Ascending aorta (tissue), 2 donors: ENCODE measurements at regions not wholly inside any gene's neighbourhood (a gene's known extent, or its start where the extent isn't known, plus 50 kb on each side); places are given as distances from the start of the nearest gene placed in this dataset.

Experiments used
- DNase-seq, 2 donors: peaks; one replicate each; pipeline ENCODE4 v3.0.0-alpha.2; 2019; ENCODE audit warnings: low spot score in 2 of 2
- H3K27ac ChIP-seq, 2 donors: fragments of 200-600 bp; sonication (generic); one replicate each; pipeline ENCODE4 v1.5.1; 2016 to 2017; ENCODE audit warnings: mild to moderate bottlenecking in 1 of 2
- H3K27me3 ChIP-seq: fragments of 200-600 bp; sonication (generic); one replicate; pipeline ENCODE4 v1.5.1; 2017
- H3K36me3 ChIP-seq, 2 donors: fragments of 200-600 bp; sonication (generic); one replicate each; pipeline ENCODE4 v1.5.1; 2016
- H3K4me1 ChIP-seq, 2 donors: fragments of 200-600 bp; sonication (generic); one replicate each; pipeline ENCODE4 v1.5.1; 2016 to 2017; ENCODE audit warnings: mild to moderate bottlenecking in 1 of 2
- H3K4me3 ChIP-seq, 2 donors: fragments of 200-600 bp; sonication (generic); one replicate each; pipeline ENCODE4 v1.5.1; 2016 to 2017; ENCODE audit warnings: mild to moderate bottlenecking in 1 of 2
- H3K9me3 ChIP-seq, 2 donors: fragments of 200-600 bp; sonication (generic); one replicate each; pipeline ENCODE4 v1.5.1; 2016
- intact Hi-C: fragments of 100-400 bp; cut with DNase I; formaldehyde crosslinking; loops from one replicate; pipeline ENCODE4 v1.15.1; 2023
- TF ChIP-seq, protein P1 (sequence below), 3 experiments: fragments of 200-600 bp in 2 of 3; fragments of 450-650 bp in 1 of 3; sonication (generic) in 2 of 3; IDR thresholded peaks; one replicate each; pipeline ENCODE4 v1.5.1; 2016 to 2019; ENCODE audit warnings: antibody characterized with exemption in 3 of 3, mild to moderate bottlenecking in 1 of 3, moderate library complexity in 1 of 3

DNA sequence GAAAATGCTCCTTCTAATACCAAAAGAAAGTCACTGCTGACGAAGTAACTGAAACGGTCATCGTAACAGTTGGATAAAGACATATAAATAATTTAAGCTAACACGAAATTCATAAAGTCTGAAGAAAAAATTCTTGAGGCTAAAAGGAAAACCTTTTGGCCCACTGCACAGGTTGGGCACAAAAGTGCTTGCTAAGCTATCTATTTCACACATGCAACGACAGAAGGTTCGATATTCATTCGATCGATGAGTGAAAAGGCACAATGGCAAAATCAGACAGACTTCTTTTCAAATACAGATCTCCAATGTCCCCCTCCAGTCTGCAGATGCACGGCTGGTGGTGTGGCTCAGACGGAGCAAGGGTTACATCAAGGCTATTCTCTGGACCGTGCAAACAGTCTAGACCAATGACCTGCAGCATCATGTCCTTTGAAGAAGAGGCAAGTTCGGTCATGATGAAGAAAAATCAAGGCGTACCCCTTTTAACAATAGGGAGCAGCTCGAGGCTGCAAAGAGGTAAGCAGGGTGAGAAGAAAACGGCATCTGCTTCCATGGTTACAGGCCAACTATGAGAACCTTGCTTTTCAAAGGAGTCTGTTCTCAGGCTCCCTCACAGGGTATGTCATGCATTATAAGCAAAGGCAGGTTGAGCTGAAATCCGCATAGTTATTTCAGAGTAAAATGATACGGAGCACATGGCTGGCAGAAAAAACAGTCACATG lies 579.6 kb downstream of the USP25 start:
- Histone ChIP-seq H3K36me3 (no peaks in the 10 kb centered on the region), H3K4me3 (no peak overlapping the region), H3K4me1 (no peaks in the 10 kb centered on the region), H3K27me3 (no peaks in the 10 kb centered on the region), H3K27ac (no peak overlapping the region), H3K9me3 (no peaks in the 10 kb centered on the region)
- intact Hi-C loops = no loop called here
- TF ChIP-seq, protein P1, sequence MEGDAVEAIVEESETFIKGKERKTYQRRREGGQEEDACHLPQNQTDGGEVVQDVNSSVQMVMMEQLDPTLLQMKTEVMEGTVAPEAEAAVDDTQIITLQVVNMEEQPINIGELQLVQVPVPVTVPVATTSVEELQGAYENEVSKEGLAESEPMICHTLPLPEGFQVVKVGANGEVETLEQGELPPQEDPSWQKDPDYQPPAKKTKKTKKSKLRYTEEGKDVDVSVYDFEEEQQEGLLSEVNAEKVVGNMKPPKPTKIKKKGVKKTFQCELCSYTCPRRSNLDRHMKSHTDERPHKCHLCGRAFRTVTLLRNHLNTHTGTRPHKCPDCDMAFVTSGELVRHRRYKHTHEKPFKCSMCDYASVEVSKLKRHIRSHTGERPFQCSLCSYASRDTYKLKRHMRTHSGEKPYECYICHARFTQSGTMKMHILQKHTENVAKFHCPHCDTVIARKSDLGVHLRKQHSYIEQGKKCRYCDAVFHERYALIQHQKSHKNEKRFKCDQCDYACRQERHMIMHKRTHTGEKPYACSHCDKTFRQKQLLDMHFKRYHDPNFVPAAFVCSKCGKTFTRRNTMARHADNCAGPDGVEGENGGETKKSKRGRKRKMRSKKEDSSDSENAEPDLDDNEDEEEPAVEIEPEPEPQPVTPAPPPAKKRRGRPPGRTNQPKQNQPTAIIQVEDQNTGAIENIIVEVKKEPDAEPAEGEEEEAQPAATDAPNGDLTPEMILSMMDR (IDR thresholded peaks at IDR 0.05) = no peak
- DNase-seq = no peak

- Histone ChIP-seq H3K4me1 (no peaks in the 10 kb centered on the region), H3K4me3 (no peak overlapping the region), H3K9me3 (no peaks in the 10 kb centered on the region), H3K27me3 (no peaks in the 10 kb centered on the region), H3K36me3 (no peaks in the 10 kb centered on the region), H3K27ac (no peak overlapping the region)
- DNase-seq = no peak
- intact Hi-C loops = no loop called here
- TF ChIP-seq, protein P1 (IDR thresholded peaks at IDR 0.05) = no peak
Measured at GRCh38 chr21:16310176-16310575, 580.4 kb downstream of the USP25 start.

DNA sequence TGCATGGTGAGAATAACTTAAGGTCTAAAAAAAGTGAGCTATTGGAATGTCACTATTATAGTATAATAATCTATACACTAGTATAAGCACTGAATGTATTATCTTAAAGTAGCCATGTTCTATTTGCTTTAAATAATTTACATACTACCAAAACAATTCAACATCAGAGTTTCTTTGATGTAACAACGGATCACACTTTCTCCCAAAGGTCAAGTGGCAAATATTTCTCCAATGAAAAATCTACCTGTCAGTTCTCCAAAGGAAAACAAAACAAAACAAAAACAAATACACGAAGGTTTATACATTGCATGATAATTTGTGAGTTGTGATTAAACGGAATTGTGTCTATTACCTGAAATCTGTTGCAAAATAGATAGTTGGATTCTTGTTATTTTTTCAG lies 581.4 kb downstream of the USP25 start:
- intact Hi-C loops = no loop called here
- Histone ChIP-seq H3K27ac (no peak overlapping the region), H3K4me1 (no peaks in the 10 kb centered on the region)

DNA sequence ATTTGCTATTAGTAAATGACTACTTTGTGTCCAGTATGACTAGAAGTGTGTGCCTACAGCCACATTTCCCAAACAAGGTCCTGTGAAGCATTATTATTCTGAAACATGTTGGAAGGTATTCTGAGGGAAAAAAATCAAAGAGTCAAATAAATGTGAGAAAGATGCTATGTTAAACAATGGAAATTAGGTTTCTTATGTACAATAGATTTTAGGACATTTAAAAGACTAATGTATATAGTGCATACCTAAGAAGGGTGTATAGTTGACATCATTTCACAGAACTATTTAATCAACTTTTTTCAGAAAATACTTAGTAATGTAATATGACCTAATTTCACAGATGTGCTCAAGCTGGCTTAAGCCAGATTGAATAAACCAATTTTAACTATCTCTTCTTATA lies 582.5 kb downstream of the USP25 start:
- TF ChIP-seq, protein P1 (IDR thresholded peaks at IDR 0.05) = no peak
- no peaks in the 10 kb centered on the region for H3K4me1 ChIP-seq
- no peaks in the 10 kb centered on the region for H3K27me3 ChIP-seq
- no peak overlapping the region for H3K4me3 ChIP-seq
- intact Hi-C loops = no loop called here
- H3K9me3 ChIP-seq = no peaks in the 10 kb centered on the region
- no peak overlapping the region for H3K27ac ChIP-seq
- no peaks in the 10 kb centered on the region for H3K36me3 ChIP-seq
- DNase-seq = no peak

More for the DNA sequence above, 581.4 kb downstream of the USP25 start:
- Histone ChIP-seq H3K4me3 (no peak overlapping the region), H3K36me3 (no peaks in the 10 kb centered on the region), H3K9me3 (no peaks in the 10 kb centered on the region), H3K27me3 (no peaks in the 10 kb centered on the region)
- TF ChIP-seq, protein P1 (IDR thresholded peaks at IDR 0.05) = no peak
- DNase-seq = no peak

DNA sequence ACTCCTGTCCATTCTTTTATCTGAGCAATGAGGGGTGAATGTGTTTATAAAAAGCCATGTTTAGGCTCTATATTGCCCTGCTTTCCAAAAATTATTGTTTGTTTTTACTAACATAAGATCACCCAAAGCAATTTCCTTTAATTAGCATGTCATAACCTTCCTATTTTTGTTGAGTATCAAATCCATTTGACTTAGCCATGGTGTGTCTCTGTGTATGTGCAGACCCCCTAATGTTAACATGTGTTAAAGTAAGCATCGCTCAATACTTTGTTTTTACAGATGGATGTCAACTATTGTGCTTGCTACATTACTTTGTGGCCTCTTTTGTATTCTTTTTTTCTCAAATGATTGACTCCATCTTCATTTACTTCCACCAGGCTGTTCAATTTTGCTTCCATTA lies 585.4 kb downstream of the USP25 start:
- Histone ChIP-seq H3K4me3 (no peak overlapping the region), H3K36me3 (no peaks in the 10 kb centered on the region), H3K27ac (no peak overlapping the region), H3K9me3 (no peaks in the 10 kb centered on the region), H3K27me3 (no peaks in the 10 kb centered on the region), H3K4me1 (no peaks in the 10 kb centered on the region)
- TF ChIP-seq, protein P1 (IDR thresholded peaks at IDR 0.05) = no peak
- intact Hi-C loops = no loop called here
- DNase-seq = no peak
